ENCODE measurements at regions not wholly inside any gene's neighbourhood (a gene's known extent, or its start where the extent isn't known, plus 50 kb on each side); places are given as distances from the start of the nearest gene placed in this dataset.

DNA sequence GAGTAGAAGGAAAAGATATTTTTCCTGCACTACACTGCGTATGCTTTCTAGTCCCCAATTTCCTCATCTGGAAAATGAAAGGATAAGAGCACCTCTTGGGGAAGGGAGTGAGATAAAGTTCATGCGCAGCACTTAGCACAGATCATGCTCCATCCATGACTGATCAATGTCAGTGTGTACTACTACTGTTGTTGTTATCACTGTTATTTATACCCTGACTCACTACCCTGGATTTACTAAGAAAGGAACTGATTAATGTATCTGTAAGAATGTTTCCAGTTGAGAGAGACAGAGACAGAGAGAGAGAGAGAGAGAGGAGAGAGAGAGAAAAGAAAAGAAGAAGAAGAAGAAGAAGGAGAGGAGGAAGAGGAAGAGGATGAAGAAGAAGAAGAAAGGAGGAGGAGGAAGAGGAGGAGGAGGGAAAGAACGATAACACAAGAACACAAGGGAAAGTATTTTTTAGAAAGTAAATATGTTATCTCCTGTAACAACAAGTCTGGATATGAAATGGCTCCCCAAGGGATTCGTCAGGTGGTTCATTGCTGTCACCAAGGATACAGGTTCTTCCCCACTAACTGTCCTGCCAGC, 212.2 kb upstream of the PROK2 start:
- no peaks in the 10 kb centered on the region for H3K9me3 ChIP-seq (ENCODE audit: insufficient read depth in 2 of 2, low read depth in 1 of 2, low read length in 1 of 2)
- POLR2A ChIA-PET (ENCODE audit: partially characterized antibody): no interaction called here
- TF ChIP-seq PHF8 (conservative IDR thresholded peaks at IDR 0.05; ENCODE audit: low read depth, low read length): no peak
- no peaks in the 10 kb centered on the region for H4K20me1 ChIP-seq (replicated peaks in 1 of 2; ENCODE audit: control insufficient read depth in 1 of 2, insufficient read depth in 2 of 2, low read length in 2 of 2)
- H3K4me2 ChIP-seq (ENCODE audit: insufficient read depth in 1 of 2, low read depth in 2 of 2, low read length in 2 of 2): no peak overlapping the region
- CTCF ChIA-PET (ENCODE audit: partially characterized antibody): interaction anchor here (1.0 kb wide), 1 partner anchor 10 kb away, joined by 4 read pairs; no protein-coding TSS in a partner anchor
- H2BK12ac ChIP-seq (ENCODE audit: low read depth, low read length): no peak overlapping the region
- no peaks in the 10 kb centered on the region for H3K79me1 ChIP-seq (ENCODE audit: low read depth, low read length)
- peaks cover 0 to 7% (median 2%) of the 10 kb centered on the region in 4 experiments; a peak in 4 of 7 replicates for H3K4me1 ChIP-seq (replicated peaks in 1 of 4; ENCODE audit: control insufficient read depth in 3 of 4, insufficient read depth in 4 of 4, low read length in 3 of 4)
- no peak overlapping the region for H3K18ac ChIP-seq (ENCODE audit: extremely low read depth, low read length)
- H3K79me2 ChIP-seq (ENCODE audit: control insufficient read depth in 1 of 2, insufficient read depth in 2 of 2, low read length in 2 of 2): no peaks in the 10 kb centered on the region
- H3K23me2 ChIP-seq (ENCODE audit: low read depth, low read length): no peaks in the 10 kb centered on the region
- WGBS, 2 experiments (ENCODE audit: extremely low coverage in 1 of 2, insufficient coverage in 1 of 2, insufficient read length in 1 of 2, insufficient replicate concordance in 2 of 2, low coverage in 1 of 2, low lambda C conversion rate in 2 of 2, missing lambda C conversion rate in 1 of 2): 93% methylated on average over 4 of the region's 4 CpGs; no CpG with 5 or more reads in 1 of the 2 experiments
- no peak overlapping the region for H3K9ac ChIP-seq (replicated peaks in 1 of 4; ENCODE audit: extremely low read depth in 1 of 4, low read depth in 3 of 4, low read length in 3 of 4)
- no peak overlapping the region for H4K8ac ChIP-seq (ENCODE audit: extremely low read depth, insufficient read depth, low read length)
- DNase-seq (ENCODE audit: low read depth in 1 of 2, low spot score in 2 of 2) (no peak), FAIRE-seq (no peak)
- no peak overlapping the region for H2BK20ac ChIP-seq (ENCODE audit: low read length)
- H3K4ac ChIP-seq (replicated peaks; ENCODE audit: insufficient read length, low read depth, low read length): no peak overlapping the region
- H4K91ac ChIP-seq (replicated peaks; ENCODE audit: insufficient read length, low read length): no peak overlapping the region
- no peak overlapping the region for H2AFZ ChIP-seq (ENCODE audit: low read length)
- H4K5ac ChIP-seq (ENCODE audit: insufficient read length, low read depth, low read length): no peak overlapping the region
- H3K36me3 ChIP-seq (ENCODE audit: control insufficient read depth in 2 of 4, insufficient read depth in 4 of 4, low read length in 3 of 4): no peaks in the 10 kb centered on the region
- no peak overlapping the region for H3K56ac ChIP-seq (replicated peaks; ENCODE audit: insufficient read length, low read depth, low read length)
- no peak overlapping the region for H2BK120ac ChIP-seq (replicated peaks; ENCODE audit: low read depth, low read length)
- no peak overlapping the region for H3K23ac ChIP-seq (ENCODE audit: insufficient read length)
- H3K4me3 ChIP-seq (ENCODE audit: extremely low read depth in 1 of 4, insufficient read depth in 2 of 4, low read depth in 3 of 4, low read length in 4 of 4): no peak overlapping the region
- H2BK5ac ChIP-seq (ENCODE audit: low read depth, low read length): no peak overlapping the region
- no peak overlapping the region for H3K14ac ChIP-seq (ENCODE audit: insufficient read length)
- no peak overlapping the region for H2BK15ac ChIP-seq (ENCODE audit: low read length)
- no peak overlapping the region for H2AK5ac ChIP-seq (ENCODE audit: low read depth, low read length)
- no peak overlapping the region; the same call in 1 of the 2 replicates for H3K27ac ChIP-seq (ENCODE audit: low read depth, low read length)
- no peaks in the 10 kb centered on the region; a peak in 1 of 7 replicates for H3K27me3 ChIP-seq (replicated peaks in 1 of 4; ENCODE audit: control insufficient read depth in 3 of 4, extremely low read depth in 1 of 4, insufficient read depth in 3 of 4, low read length in 3 of 4)

All from H1 (cell line).